RWPE2 (cell line): ENCODE measurements at regions not wholly inside any gene's neighbourhood (a gene's known extent, or its start where the extent isn't known, plus 50 kb on each side); places are given as distances from the start of the nearest gene placed in this dataset.

ENCODE experiments used
- ATAC-seq: fragments of 200-7000 bp; cut with Tn5 transposase; 3 replicates; pipeline ENCODE4 v1.9.1; 2021; ENCODE audit warnings: low read depth
- DNase-seq: peaks from one replicate; pipeline ENCODE4 v3.0.0-alpha.2; 2020; ENCODE audit warnings: low spot score
- H3K27ac ChIP-seq: fragments of 450-650 bp; 2 replicates; pipeline ENCODE4 v1.5.1; 2017; ENCODE audit warnings: mild to moderate bottlenecking; ENCODE audit not compliant: poor library complexity, severe bottlenecking
- H3K27me3 ChIP-seq: fragments of 250-450 bp; sonication (Bioruptor Pico); 2 replicates; pipeline ENCODE4 v1.5.1; 2021; ENCODE audit warnings: mild to moderate bottlenecking, moderate library complexity; ENCODE audit not compliant: insufficient read depth, poor library complexity, severe bottlenecking
- H3K36me3 ChIP-seq: fragments of 250-450 bp; sonication (Bioruptor Pico); 2 replicates; pipeline ENCODE4 v1.5.1; 2020; ENCODE audit warnings: low read depth, mild to moderate bottlenecking, moderate library complexity
- H3K4me1 ChIP-seq: fragments of 250-450 bp; sonication (Bioruptor Pico); 2 replicates; pipeline ENCODE4 v1.5.1; 2021; ENCODE audit warnings: mild to moderate bottlenecking, moderate library complexity; ENCODE audit not compliant: insufficient read depth, poor library complexity, severe bottlenecking
- H3K4me3 ChIP-seq: fragments of 250-450 bp; sonication (Bioruptor Pico); 2 replicates; pipeline ENCODE4 v1.5.1; 2021; ENCODE audit warnings: mild to moderate bottlenecking, moderate library complexity; ENCODE audit not compliant: severe bottlenecking
- H3K9me3 ChIP-seq: fragments of 250-450 bp; sonication (Bioruptor Pico); 2 replicates; pipeline ENCODE4 v1.5.1; 2021; ENCODE audit warnings: mild to moderate bottlenecking, moderate library complexity; ENCODE audit not compliant: severe bottlenecking
- TF ChIP-seq, protein P1 (sequence below): fragments of 450-650 bp; IDR thresholded peaks from one replicate; pipeline ENCODE4 v1.5.1; 2017; ENCODE audit warnings: mild to moderate bottlenecking, moderate library complexity; ENCODE audit not compliant: poor library complexity, severe bottlenecking

DNA sequence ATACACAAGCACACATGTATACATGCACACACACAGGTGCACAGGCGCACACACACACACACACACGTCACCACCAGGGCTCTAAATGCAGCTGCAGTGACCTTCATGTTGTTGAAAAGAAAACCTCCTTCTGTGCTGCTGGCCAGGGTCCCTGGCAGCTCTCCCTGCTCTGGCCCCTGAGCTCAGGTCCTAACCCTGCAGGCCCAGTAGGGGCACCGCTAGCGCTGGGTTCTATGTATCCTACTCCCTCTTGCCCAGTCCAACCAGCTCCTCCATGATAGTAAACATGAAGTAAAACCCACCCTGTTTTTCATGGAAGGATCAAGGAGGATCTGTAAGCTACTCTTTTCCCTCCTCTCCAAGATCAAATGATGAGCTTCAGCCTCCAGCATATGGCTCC, 172.8 kb downstream of the RBFOX3 start:
- DNase-seq: no peak

DNA sequence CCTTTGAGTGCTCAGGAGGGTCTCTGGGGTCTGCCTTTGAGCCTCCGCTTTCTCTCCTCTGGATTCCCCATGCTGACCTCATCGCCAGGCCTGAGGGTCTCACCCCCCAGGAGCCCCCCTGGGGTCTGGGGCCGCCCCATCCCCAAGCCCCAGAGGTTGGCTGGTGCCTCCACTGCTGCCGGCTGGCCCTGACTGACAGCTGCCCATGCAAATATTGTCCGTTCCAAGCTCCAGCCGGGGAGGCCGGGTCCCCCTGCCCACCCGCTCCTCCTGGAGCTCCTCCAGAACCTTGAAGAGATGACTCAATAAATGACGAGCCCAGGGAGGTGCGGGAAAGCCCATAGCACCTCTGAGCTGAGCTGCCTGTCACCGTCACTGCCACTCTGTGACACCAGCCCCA, 173.8 kb downstream of the RBFOX3 start:
- ATAC-seq: no peak

More for the DNA sequence above, 172.8 kb downstream of the RBFOX3 start:
- Histone ChIP-seq H3K27me3 (peaks cover 29% of the 10 kb centered on the region), H3K9me3 (no peaks in the 10 kb centered on the region), H3K36me3 (no peaks in the 10 kb centered on the region), H3K4me1 (no peaks in the 10 kb centered on the region), H3K4me3 (no peak overlapping the region), H3K27ac (no peak overlapping the region)
- TF ChIP-seq, protein P1, sequence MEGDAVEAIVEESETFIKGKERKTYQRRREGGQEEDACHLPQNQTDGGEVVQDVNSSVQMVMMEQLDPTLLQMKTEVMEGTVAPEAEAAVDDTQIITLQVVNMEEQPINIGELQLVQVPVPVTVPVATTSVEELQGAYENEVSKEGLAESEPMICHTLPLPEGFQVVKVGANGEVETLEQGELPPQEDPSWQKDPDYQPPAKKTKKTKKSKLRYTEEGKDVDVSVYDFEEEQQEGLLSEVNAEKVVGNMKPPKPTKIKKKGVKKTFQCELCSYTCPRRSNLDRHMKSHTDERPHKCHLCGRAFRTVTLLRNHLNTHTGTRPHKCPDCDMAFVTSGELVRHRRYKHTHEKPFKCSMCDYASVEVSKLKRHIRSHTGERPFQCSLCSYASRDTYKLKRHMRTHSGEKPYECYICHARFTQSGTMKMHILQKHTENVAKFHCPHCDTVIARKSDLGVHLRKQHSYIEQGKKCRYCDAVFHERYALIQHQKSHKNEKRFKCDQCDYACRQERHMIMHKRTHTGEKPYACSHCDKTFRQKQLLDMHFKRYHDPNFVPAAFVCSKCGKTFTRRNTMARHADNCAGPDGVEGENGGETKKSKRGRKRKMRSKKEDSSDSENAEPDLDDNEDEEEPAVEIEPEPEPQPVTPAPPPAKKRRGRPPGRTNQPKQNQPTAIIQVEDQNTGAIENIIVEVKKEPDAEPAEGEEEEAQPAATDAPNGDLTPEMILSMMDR: no peak
- no peak for ATAC-seq

DNA sequence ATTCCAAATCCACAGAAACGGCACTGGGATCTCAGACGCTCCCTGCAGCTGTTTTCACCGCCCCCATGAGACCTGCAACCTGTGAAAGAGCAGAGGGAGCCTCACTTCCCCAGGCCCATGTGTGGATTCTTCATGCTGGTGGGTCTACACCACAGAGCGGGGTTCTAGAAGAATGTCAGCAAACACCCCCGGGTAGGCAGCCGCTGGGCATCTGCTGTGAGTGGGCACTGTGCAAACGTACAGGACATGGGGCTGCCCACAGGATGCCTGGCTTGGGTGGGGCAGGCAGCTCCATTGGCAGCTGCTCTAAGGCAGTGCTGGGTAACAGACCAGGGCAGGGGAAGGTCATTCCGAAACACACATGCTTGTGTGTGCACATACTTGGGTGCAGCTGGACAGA, 174.9 kb downstream of the RBFOX3 start:
- Histone ChIP-seq H3K9me3 (no peaks in the 10 kb centered on the region), H3K27ac (no peak overlapping the region), H3K36me3 (no peaks in the 10 kb centered on the region), H3K27me3 (peaks cover 29% of the 10 kb centered on the region), H3K4me1 (no peaks in the 10 kb centered on the region), H3K4me3 (no peak overlapping the region)
- DNase-seq: no peak
- TF ChIP-seq, protein P1: no peak
- ATAC-seq: 0 out of 3 replicates have a peak, but pooled peaks have one; percentile 10

More for the DNA sequence above, 173.8 kb downstream of the RBFOX3 start:
- TF ChIP-seq, protein P1: no peak
- no peak overlapping the region for H3K4me3 ChIP-seq
- peaks cover 29% of the 10 kb centered on the region for H3K27me3 ChIP-seq
- no peaks in the 10 kb centered on the region for H3K36me3 ChIP-seq
- no peak overlapping the region for H3K27ac ChIP-seq
- DNase-seq: no peak
- H3K4me1 ChIP-seq: no peaks in the 10 kb centered on the region
- no peaks in the 10 kb centered on the region for H3K9me3 ChIP-seq

DNA sequence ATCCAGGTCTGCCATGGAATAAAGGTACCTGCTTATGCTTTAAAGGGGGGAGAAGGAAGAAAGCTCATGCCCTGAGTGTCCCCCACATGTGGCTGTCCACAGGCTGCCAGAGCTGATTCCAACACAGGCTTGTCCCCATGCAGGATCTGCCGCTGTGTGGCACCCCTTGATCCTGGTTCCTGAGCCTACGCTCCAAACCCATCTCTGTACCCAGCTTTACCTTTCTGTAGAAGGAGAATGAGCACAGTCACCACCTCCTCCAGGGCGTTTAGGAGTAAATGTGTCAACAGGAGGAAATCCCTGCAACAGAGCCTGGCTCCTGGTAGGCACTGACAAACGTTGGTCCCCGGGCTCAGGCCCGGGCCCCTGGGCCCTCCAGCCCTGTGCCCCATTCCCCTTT, 175.6 kb downstream of the RBFOX3 start:
- Histone ChIP-seq H3K36me3 (no peaks in the 10 kb centered on the region), H3K27ac (no peak overlapping the region), H3K27me3 (peaks cover 35% of the 10 kb centered on the region), H3K4me1 (no peaks in the 10 kb centered on the region), H3K9me3 (no peaks in the 10 kb centered on the region), H3K4me3 (no peak overlapping the region)
- TF ChIP-seq, protein P1: no peak
- ATAC-seq (no peak), DNase-seq (no peak)

DNA sequence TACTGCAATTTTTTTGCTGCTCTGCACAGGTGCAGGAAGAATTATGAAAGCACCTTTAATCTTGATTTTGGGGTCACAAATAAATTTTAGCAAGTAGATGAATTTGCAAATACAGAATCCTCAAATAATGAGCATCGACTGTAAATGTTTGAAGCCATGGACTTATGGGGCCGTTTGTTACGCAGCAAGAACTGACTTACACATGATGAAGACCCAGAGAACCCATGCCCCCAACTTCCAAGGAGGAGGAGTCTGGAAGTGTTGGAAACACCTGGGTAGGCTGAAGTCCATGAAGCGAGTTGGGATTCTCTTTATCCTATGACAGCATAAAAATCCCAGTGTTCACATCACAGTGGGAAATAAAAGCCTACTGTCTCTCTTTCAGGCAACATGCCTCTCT, 176.6 kb downstream of the RBFOX3 start:
- Histone ChIP-seq H3K4me3 (no peak overlapping the region), H3K4me1 (no peaks in the 10 kb centered on the region), H3K27me3 (peaks cover 41% of the 10 kb centered on the region), H3K36me3 (no peaks in the 10 kb centered on the region), H3K27ac (no peak overlapping the region), H3K9me3 (no peaks in the 10 kb centered on the region)
- DNase-seq: no peak
- TF ChIP-seq, protein P1: no peak
- ATAC-seq: no peak
